ENCODE measurements at regions not wholly inside any gene's neighbourhood (a gene's known extent, or its start where the extent isn't known, plus 50 kb on each side); places are given as distances from the start of the nearest gene placed in this dataset.

GRCh38 chr4:38387348-38387747 is 276.7 kb upstream of the KLF3 start:
- TF ChIP-seq, protein P1, sequence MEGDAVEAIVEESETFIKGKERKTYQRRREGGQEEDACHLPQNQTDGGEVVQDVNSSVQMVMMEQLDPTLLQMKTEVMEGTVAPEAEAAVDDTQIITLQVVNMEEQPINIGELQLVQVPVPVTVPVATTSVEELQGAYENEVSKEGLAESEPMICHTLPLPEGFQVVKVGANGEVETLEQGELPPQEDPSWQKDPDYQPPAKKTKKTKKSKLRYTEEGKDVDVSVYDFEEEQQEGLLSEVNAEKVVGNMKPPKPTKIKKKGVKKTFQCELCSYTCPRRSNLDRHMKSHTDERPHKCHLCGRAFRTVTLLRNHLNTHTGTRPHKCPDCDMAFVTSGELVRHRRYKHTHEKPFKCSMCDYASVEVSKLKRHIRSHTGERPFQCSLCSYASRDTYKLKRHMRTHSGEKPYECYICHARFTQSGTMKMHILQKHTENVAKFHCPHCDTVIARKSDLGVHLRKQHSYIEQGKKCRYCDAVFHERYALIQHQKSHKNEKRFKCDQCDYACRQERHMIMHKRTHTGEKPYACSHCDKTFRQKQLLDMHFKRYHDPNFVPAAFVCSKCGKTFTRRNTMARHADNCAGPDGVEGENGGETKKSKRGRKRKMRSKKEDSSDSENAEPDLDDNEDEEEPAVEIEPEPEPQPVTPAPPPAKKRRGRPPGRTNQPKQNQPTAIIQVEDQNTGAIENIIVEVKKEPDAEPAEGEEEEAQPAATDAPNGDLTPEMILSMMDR (IDR thresholded peaks at IDR 0.05; ENCODE audit: low read depth, low read length): no peak
- no peak for TF ChIP-seq EZH2phosphoT487 (IDR thresholded peaks at IDR 0.05; ENCODE audit: low read depth)
